ENCODE measurements at regions not wholly inside any gene's neighbourhood (a gene's known extent, or its start where the extent isn't known, plus 50 kb on each side); places are given as distances from the start of the nearest gene placed in this dataset.

GRCh38 chr2:61660511-61661388 lies 122.6 kb upstream of the XPO1 start:
- TF ChIP-seq POLR2AphosphoS5 (IDR thresholded peaks at IDR 0.05; ENCODE audit: low read depth, low read length) (no peak), POLR2A (IDR thresholded peaks at IDR 0.05; ENCODE audit: low read depth, low read length) (no peak), SPI1 (IDR thresholded peaks at IDR 0.05; ENCODE audit: low read depth, low read length) (no peak), TAF1 (IDR thresholded peaks at IDR 0.05; ENCODE audit: low read depth, low read length) (no peak), POU2F2 (IDR thresholded peaks at IDR 0.05; ENCODE audit: low read depth, low read length) (no peak), PAX5 (IDR thresholded peaks at IDR 0.05; ENCODE audit: insufficient read depth, low read length, severe bottlenecking) (no peak)

Measured in GM12891 (cell line).